Upper lobe of left lung (tissue), 6 donors: ENCODE measurements at regions not wholly inside any gene's neighbourhood (a gene's known extent, or its start where the extent isn't known, plus 50 kb on each side); places are given as distances from the start of the nearest gene placed in this dataset.
"Not testable (repeated sequence)": the region's sequence is repeated elsewhere in the genome, so short reads cannot be mapped to it uniquely, and the experiment has no call there.

Experiments
- ATAC-seq, 2 donors: fragments of 200-7000 bp; cut with Tn5 transposase; one replicate each; pipeline ENCODE4 v1.9.1; 2022; ENCODE audit warnings: mild to moderate bottlenecking in 2 of 2, moderate library complexity in 2 of 2; ENCODE audit not compliant: low FRiP score in 2 of 2
- DNase-seq, 2 donors: peaks; one replicate each; pipeline ENCODE4 v3.0.0-alpha.2; 2019 to 2020
- H3K27ac ChIP-seq, 4 donors: fragments of 200-600 bp; sonication (generic); one replicate each; pipeline ENCODE4 v1.5.1; 2016 to 2019
- H3K27me3 ChIP-seq, 4 donors: fragments of 200-600 bp; sonication (generic); one replicate each; pipeline ENCODE4 v1.5.1; 2017 to 2019
- H3K36me3 ChIP-seq, 4 donors: fragments of 200-600 bp; sonication (generic); one replicate each; pipeline ENCODE4 v1.5.1; 2016 to 2019
- H3K4me1 ChIP-seq, 4 donors: fragments of 200-600 bp; sonication (generic); one replicate each; pipeline ENCODE4 v1.5.1; 2018 to 2019
- H3K4me3 ChIP-seq, 4 donors: fragments of 200-600 bp; sonication (generic); one replicate each; pipeline ENCODE4 v1.5.1; 2017 to 2019; ENCODE audit warnings: mild to moderate bottlenecking in 2 of 4, moderate library complexity in 1 of 4
- H3K9me3 ChIP-seq, 4 donors: fragments of 200-600 bp; sonication (generic); one replicate each; pipeline ENCODE4 v1.5.1; 2018 to 2019
- EP300 ChIP-seq, 4 donors: sonication (generic); formaldehyde crosslinking; IDR thresholded peaks; one replicate each; pipeline ENCODE4 v1.5.1; 2017; ENCODE audit warnings: antibody characterized with exemption in 4 of 4, control low read depth in 2 of 4
- POLR2A ChIP-seq, 4 donors: fragments of 450-650 bp; IDR thresholded peaks; one replicate each; pipeline ENCODE4 v1.5.1; 2016 to 2017; ENCODE audit warnings: antibody characterized with exemption in 4 of 4, mild to moderate bottlenecking in 2 of 4
- POLR2AphosphoS5 ChIP-seq, 2 donors: sonication (generic); formaldehyde crosslinking; IDR thresholded peaks; one replicate each; pipeline ENCODE4 v1.5.1; 2017; ENCODE audit warnings: antibody characterized with exemption in 2 of 2
- WGBS, 2 donors: methylation state at CpG; one replicate each; pipeline ENCODE4 v1.1.5; 2017 to 2018; 5-methylcytosine and 5-hydroxymethylcytosine counted together
- TF ChIP-seq, protein P1 (sequence below), 6 experiments: fragments of 450-650 bp in 4 of 6; fragments of 200-600 bp in 2 of 6; sonication (generic) in 2 of 6; IDR thresholded peaks; one replicate each; pipeline ENCODE4 v1.5.1; 2016 to 2019; ENCODE audit warnings: antibody characterized with exemption in 6 of 6
- donor health status: DM: no; HTN: no; CAD: no; lungs with moderate emphysema.
- donor health status: DM: no; HTN: yes; CAD: no; lungs with severe emphysema.

DNA sequence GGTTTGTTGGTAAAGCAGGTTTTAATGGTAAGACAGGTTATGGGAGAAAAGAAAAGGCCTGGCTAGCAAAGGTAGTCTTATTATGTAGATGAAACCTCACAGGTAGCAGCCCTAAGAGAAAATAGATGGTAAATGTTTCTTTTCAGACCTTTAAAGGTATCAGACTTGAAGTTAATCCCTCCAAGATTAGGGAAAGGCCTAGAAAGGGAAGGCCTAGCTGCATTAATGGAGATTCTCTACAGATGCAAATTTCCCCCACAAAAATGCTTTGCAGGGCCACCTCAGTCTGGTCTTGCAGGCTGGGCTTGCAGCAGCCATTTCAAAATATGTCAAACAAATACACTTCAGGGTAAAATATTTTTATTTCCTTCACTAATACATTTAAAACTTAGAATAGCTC is 1410.6 kb downstream of the RPA4 start:
- Histone ChIP-seq H3K36me3 (no peaks in the 10 kb centered on the region), H3K27ac (no peak overlapping the region), H3K27me3 (no peaks in the 10 kb centered on the region), H3K9me3 (no peaks in the 10 kb centered on the region), H3K4me1 (no peaks in the 10 kb centered on the region), H3K4me3 (no peak overlapping the region)
- no peak for DNase-seq
- TF ChIP-seq POLR2A (IDR thresholded peaks at IDR 0.05): no peak
- TF ChIP-seq EP300 (IDR thresholded peaks at IDR 0.05): no peak
- no peak for TF ChIP-seq POLR2AphosphoS5 (IDR thresholded peaks at IDR 0.05)
- TF ChIP-seq, protein P1, sequence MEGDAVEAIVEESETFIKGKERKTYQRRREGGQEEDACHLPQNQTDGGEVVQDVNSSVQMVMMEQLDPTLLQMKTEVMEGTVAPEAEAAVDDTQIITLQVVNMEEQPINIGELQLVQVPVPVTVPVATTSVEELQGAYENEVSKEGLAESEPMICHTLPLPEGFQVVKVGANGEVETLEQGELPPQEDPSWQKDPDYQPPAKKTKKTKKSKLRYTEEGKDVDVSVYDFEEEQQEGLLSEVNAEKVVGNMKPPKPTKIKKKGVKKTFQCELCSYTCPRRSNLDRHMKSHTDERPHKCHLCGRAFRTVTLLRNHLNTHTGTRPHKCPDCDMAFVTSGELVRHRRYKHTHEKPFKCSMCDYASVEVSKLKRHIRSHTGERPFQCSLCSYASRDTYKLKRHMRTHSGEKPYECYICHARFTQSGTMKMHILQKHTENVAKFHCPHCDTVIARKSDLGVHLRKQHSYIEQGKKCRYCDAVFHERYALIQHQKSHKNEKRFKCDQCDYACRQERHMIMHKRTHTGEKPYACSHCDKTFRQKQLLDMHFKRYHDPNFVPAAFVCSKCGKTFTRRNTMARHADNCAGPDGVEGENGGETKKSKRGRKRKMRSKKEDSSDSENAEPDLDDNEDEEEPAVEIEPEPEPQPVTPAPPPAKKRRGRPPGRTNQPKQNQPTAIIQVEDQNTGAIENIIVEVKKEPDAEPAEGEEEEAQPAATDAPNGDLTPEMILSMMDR (IDR thresholded peaks at IDR 0.05): no peak
- no peak for ATAC-seq

DNA sequence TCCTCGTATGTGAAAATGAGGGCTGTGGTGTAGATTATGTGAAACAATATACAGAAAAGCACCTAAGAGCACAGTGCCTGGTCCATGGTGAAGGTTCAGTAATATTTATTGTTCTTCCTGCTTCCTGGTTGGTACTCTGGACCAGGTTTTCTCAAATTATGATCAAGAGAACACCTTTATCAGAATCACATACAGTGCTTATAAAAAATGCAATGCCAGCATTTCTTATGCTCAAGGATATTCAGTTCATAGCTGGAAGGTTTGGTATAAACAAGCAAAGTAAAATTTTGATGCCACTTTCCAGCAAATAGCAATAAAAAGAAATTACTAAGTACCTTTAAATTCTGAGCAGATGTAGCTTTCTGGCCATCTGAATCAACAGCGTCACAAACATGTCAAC is 1412.4 kb downstream of the RPA4 start:
- peaks cover 0 to 7% (median 0%) of the 10 kb centered on the region in 4 donors for H3K9me3 ChIP-seq
- DNase-seq: no peak
- H3K27ac ChIP-seq: no peak overlapping the region
- WGBS, 2 donors: 81 to 100% methylated on average over 2 of the region's 2 CpGs
- no peak for ATAC-seq
- TF ChIP-seq POLR2AphosphoS5 (IDR thresholded peaks at IDR 0.05) (no peak), POLR2A (IDR thresholded peaks at IDR 0.05) (no peak), EP300 (IDR thresholded peaks at IDR 0.05) (no peak)
- TF ChIP-seq, protein P1 (IDR thresholded peaks at IDR 0.05): no peak
- no peaks in the 10 kb centered on the region for H3K36me3 ChIP-seq
- no peaks in the 10 kb centered on the region for H3K4me1 ChIP-seq
- no peak overlapping the region for H3K4me3 ChIP-seq
- no peaks in the 10 kb centered on the region for H3K27me3 ChIP-seq

DNA sequence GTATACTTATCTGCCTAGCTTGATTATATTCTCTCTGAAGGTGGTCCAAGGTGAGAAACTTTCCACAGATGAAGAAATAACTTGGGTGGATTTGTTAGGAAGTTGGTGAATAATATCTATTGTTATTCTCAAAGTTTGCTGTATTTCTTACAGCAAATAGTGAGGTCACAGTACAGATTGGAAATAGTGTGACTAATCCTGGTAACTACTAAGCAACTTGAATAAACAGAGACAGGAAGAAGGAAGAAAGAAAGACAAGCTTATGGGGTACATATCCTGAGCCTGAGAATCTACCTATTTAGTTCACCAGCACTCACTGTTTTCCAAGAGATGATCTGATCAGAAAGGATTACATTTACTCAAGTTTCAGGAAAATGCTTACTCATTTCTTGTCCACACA is 1416.1 kb downstream of the RPA4 start:
- H3K4me1 ChIP-seq: no peaks in the 10 kb centered on the region
- TF ChIP-seq POLR2AphosphoS5 (IDR thresholded peaks at IDR 0.05): no peak
- TF ChIP-seq EP300 (IDR thresholded peaks at IDR 0.05): no peak
- TF ChIP-seq POLR2A (IDR thresholded peaks at IDR 0.05): no peak
- TF ChIP-seq, protein P1 (IDR thresholded peaks at IDR 0.05): no peak
- H3K27ac ChIP-seq: no peak overlapping the region
- H3K36me3 ChIP-seq: no peaks in the 10 kb centered on the region
- DNase-seq (no peak), ATAC-seq (no peak)
- no peaks in the 10 kb centered on the region for H3K27me3 ChIP-seq
- H3K4me3 ChIP-seq: no peak overlapping the region
- H3K9me3 ChIP-seq: peaks cover 0 to 7% (median 0%) of the 10 kb centered on the region in 4 donors

DNA sequence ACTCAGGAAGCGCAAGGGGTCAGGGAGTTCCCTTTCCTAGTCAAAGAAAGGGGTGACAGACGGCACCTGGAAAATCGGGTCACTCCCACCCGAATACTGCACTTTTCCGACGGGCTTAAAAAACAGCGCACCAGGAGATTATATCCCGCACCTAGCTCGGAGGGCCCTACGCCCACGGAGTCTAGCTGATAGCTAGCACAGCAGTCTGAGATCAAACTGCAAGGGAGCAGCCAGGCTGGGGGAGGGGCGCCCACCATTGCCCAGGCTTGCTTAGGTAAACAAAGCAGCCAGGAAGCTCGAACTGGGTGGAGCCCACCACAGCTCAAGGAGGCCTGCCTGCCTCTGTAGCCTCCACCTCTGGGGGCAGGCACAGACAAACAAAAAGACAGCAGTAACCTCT is 1416.8 kb downstream of the RPA4 start:
- not testable (repeated sequence) for ATAC-seq
- WGBS, 2 donors: 89% methylated on average over 13 of the region's 13 CpGs; no CpG with 5 or more reads in 1 of the 2 donors

DNA sequence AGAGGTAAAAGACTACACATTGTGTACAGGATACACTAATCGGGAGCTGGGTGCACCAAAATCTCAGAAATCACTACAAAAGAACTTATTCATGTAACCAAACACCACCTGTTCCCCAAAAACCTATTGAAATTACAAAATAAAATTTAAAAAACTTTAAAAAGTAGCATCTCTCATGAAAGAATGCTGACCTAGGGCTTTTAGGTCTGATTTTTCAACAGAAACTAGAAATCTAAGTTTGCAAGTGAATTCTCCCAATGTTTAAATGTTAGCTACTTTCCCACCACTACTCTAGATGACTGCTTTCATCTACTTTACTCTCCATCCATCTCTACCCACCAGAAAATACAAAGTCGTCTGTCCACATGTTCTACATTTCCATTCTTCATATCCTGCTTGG is 1447.7 kb downstream of the RPA4 start:
- WGBS, 2 donors: 78 to 82% methylated on average over 2 of the region's 2 CpGs
- no peaks in the 10 kb centered on the region for H3K36me3 ChIP-seq
- no peaks in the 10 kb centered on the region for H3K4me1 ChIP-seq
- DNase-seq: no peak
- no peak overlapping the region for H3K4me3 ChIP-seq
- H3K27me3 ChIP-seq: no peaks in the 10 kb centered on the region
- no peaks in the 10 kb centered on the region for H3K9me3 ChIP-seq
- H3K27ac ChIP-seq: no peak overlapping the region
- ATAC-seq: no peak
- TF ChIP-seq, protein P1 (IDR thresholded peaks at IDR 0.05): no peak
- no peak for TF ChIP-seq EP300 (IDR thresholded peaks at IDR 0.05)
- no peak for TF ChIP-seq POLR2AphosphoS5 (IDR thresholded peaks at IDR 0.05)
- no peak for TF ChIP-seq POLR2A (IDR thresholded peaks at IDR 0.05)

More for the DNA sequence above, 1416.8 kb downstream of the RPA4 start:
- not testable (repeated sequence) for H3K27ac ChIP-seq, H3K9me3 ChIP-seq, H3K4me1 ChIP-seq, H3K4me3 ChIP-seq, DNase-seq, H3K27me3 ChIP-seq, H3K36me3 ChIP-seq
